ENCODE measurements at regions not wholly inside any gene's neighbourhood (a gene's known extent, or its start where the extent isn't known, plus 50 kb on each side); places are given as distances from the start of the nearest gene placed in this dataset.

DNA sequence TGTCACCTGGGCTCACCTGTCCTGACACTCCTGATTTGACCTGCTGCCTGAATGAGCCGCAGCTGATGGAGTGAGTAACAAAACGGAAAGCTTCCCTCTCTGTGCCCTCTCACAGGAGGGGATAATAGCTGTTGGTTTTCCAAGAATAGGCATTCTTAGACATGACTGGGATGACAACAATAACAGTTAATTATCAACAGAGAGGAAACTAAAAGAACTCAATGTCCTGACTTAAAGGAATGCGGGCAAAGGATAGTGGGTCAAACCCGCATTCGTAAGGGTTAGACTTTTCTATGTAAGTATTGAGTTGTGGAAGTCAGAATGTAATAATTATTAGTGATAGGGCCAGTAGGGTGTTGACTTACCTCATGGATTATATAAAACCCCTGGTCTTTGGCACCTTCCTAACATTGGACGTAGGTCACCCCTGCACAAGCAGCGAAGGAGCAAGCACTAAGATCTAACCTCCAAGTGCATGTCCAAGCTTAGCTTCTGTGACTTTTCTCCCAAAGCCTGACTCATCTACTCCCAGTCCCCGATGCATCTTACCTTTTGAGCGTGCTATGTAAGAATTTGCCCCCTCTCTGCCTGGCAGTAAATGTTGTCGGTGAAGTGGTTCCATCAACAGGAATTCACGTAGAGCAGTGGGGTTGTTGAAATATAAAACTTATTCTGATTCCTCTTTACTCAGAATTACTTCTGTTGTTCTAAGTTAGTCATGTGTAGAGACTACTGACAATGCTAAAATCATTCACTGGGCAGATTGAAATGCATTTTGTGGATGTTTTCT, 442.3 kb downstream of the FGF9 start:
- H3K4me3 ChIP-seq (ENCODE audit: low read depth, low read length), result no peak overlapping the region
- no peak for DNase-seq (ENCODE audit: low read depth)
- TF ChIP-seq, protein P1, sequence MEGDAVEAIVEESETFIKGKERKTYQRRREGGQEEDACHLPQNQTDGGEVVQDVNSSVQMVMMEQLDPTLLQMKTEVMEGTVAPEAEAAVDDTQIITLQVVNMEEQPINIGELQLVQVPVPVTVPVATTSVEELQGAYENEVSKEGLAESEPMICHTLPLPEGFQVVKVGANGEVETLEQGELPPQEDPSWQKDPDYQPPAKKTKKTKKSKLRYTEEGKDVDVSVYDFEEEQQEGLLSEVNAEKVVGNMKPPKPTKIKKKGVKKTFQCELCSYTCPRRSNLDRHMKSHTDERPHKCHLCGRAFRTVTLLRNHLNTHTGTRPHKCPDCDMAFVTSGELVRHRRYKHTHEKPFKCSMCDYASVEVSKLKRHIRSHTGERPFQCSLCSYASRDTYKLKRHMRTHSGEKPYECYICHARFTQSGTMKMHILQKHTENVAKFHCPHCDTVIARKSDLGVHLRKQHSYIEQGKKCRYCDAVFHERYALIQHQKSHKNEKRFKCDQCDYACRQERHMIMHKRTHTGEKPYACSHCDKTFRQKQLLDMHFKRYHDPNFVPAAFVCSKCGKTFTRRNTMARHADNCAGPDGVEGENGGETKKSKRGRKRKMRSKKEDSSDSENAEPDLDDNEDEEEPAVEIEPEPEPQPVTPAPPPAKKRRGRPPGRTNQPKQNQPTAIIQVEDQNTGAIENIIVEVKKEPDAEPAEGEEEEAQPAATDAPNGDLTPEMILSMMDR (IDR thresholded peaks at IDR 0.05; ENCODE audit: control insufficient read depth, extremely low read depth, insufficient read depth), result no peak

DNA sequence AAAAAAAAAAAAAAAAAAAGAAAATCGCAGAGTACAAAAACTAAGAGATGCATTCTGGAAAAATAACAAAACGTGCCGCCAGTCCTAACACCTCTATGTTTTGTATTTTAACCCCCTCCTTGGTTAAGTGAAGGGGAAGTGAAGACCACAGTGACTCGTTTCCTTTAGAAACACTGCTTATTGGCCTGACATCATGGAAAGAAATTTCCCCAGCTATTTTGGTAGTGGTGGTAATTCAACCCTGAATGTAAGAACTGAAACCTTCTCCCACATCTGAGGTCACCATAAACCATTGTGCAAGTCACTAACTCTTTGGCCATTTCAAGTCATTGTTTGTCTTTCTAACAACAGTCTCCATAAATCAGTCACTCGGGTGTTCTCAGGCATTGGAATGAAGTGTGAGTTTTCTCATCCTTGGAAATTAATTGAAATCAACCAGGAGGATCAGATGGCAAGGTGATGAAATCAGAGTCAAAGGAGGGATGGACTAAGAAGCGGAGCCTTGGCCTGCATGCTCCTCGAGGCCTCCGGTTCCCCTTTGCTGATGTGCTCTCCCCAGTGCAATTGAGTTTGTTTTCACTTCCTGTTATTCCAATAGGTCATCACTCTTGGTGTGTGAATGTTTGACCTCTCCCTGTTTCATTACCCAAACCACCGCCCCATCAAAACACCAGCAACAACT, 443.9 kb downstream of the FGF9 start:
- no peak for DNase-seq (ENCODE audit: low read depth)
- no peak overlapping the region for H3K4me3 ChIP-seq (ENCODE audit: low read depth, low read length)
- TF ChIP-seq, protein P1 (IDR thresholded peaks at IDR 0.05; ENCODE audit: control insufficient read depth, extremely low read depth, insufficient read depth), result no peak

DNA sequence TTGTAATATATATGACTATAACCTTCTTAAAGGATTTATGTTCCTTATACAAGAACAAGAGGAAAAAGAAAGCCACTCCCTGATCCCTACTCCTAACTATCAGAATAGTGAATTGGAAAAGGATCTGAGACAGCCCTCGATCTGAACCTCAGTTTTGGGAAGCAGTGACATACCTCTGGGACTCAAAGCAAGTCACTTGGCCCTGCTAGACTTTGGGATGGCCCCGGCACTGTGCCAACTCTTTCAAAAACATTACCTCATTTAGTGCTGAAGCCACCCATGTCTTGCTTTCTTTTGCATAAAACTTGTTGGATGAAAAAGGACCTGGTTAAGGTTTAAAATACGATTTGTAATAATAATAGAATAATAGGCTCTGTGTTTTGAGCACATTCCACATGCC, 447.3 kb downstream of the FGF9 start:
- TF ChIP-seq, protein P1 (IDR thresholded peaks at IDR 0.05; ENCODE audit: control insufficient read depth, extremely low read depth, insufficient read depth), result no peak
- H3K4me3 ChIP-seq (ENCODE audit: low read depth, low read length), result no peak overlapping the region
- DNase-seq (ENCODE audit: low read depth), result no peak

DNA sequence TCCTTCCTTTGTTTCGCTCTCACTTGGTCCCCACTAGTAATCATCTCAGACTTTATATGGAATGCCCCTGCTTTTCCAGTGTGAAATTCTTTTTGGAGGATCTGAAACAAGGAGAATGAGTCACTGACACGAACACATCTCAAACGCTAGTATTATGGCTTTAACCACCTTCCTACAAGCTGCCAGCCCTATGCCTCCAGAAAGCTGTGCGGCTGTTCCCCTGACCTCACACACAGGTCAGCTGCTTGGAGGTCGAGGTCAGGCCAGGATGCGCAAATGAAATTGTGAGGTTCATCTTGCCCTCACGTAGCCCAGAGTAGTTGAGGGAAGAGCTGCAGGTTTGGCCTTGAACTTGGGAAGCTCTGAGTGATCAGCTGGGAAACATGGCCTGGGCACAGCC, 449.8 kb downstream of the FGF9 start:
- TF ChIP-seq, protein P1 (IDR thresholded peaks at IDR 0.05; ENCODE audit: control insufficient read depth, extremely low read depth, insufficient read depth), result no peak
- DNase-seq (ENCODE audit: low read depth), result no peak
- no peak overlapping the region for H3K4me3 ChIP-seq (ENCODE audit: low read depth, low read length)

DNA sequence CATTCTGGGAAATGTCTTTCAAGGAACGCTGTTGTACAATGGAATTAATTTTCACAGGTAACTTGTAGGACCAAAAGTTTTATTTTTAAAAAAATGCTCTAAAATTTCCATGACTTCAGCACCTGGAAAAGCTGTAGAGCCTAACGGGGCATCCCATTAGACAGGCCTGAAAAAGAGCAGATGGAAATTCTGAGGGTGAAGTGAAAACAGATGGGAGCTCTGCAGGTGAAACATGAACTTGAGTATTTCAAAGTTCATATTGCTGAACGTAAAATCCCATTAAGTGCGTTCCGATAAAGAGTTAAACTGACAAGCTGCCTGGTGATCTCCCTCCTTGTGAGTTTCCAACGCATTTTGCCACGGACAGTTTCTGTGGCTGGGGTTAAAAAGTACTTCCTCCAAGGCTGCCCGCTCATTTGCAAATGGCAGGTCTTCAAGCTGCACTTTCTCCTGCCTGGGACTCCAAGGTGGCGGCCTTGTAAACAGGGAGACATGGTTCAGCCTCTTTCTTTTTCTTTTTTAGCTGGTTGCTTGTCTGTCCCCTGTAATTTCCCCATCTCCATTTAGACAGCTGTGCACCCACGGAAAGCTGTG, 450.4 kb downstream of the FGF9 start:
- H3K4me3 ChIP-seq (ENCODE audit: low read depth, low read length), result no peak overlapping the region
- no peak for DNase-seq (ENCODE audit: low read depth)
- TF ChIP-seq, protein P1 (IDR thresholded peaks at IDR 0.05; ENCODE audit: control insufficient read depth, extremely low read depth, insufficient read depth), result no peak

DNA sequence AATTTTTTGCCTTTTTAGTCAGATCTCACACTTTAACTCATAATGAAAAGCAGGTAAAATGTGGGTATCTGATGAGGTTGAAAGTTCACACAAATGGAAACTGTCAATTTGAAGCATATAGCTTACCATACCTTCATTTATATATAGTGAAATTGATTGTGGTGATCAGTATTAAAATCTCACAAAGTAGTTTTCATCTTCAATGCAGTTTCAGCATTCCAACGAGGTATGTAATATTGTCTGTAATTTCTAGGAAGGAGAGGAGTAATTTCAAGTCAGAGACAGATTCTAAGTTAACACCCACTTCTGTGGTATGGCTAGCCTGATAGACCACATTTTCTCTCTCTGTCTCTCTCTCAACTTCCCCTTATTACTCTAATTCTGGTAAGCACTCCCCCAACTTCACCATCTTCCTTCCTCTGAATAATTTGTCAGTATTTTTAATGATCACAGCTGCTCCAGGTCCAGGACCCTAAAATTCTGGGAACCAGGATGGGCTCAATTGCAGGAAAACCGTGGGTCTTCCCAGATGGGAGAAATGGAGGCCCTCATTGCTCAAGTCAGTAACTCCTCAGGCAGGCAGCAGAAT, 455.7 kb downstream of the FGF9 start:
- no peak overlapping the region for H3K4me3 ChIP-seq (ENCODE audit: low read depth, low read length)
- DNase-seq (ENCODE audit: low read depth), result no peak
- TF ChIP-seq, protein P1 (IDR thresholded peaks at IDR 0.05; ENCODE audit: control insufficient read depth, extremely low read depth, insufficient read depth), result no peak
